Stimulated activated naive CD8-positive, alpha-beta T cell treated with anti-CD3 and anti-CD28 coated beads, Interleukin-15, Interleukin-2, amounts not matched to agents 100 U/mL and 50 U/mL, for 24 hours (primary cell): ENCODE measurements at regions not wholly inside any gene's neighbourhood (a gene's known extent, or its start where the extent isn't known, plus 50 kb on each side); places are given as distances from the start of the nearest gene placed in this dataset.

Source experiments
- ATAC-seq: fragments of 150-1000 bp; cut with Tn5 transposase; one replicate; pipeline ENCODE4 v1.10.0; 2021
- DNase-seq: peaks from one replicate; pipeline ENCODE4 v3.0.0; 2021

- ATAC-seq: no peak
- no peak for DNase-seq
Observed at GRCh38 chr20:58017231-58017969, 211.1 kb downstream of the ANKRD60 start.

DNA sequence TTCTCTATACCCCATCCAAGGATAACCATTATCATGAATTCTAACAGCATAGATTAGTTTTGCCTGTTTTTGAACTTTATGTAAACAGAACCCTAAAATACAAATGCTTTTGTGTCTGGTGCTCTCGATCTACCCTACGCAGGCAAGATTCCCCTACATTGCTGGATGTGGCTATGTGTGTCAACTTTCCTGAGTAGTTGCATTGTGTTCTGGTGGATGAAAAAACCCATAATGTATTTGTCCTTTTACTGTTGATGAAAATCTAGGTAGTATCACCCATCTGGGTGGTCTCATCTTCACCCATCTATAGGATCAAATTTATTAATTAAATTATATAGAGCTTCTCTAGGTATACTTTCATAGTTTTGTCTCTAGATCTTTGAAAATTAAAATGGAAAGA lies 211.7 kb downstream of the ANKRD60 start:
- no peak for DNase-seq
- ATAC-seq: no peak

DNA sequence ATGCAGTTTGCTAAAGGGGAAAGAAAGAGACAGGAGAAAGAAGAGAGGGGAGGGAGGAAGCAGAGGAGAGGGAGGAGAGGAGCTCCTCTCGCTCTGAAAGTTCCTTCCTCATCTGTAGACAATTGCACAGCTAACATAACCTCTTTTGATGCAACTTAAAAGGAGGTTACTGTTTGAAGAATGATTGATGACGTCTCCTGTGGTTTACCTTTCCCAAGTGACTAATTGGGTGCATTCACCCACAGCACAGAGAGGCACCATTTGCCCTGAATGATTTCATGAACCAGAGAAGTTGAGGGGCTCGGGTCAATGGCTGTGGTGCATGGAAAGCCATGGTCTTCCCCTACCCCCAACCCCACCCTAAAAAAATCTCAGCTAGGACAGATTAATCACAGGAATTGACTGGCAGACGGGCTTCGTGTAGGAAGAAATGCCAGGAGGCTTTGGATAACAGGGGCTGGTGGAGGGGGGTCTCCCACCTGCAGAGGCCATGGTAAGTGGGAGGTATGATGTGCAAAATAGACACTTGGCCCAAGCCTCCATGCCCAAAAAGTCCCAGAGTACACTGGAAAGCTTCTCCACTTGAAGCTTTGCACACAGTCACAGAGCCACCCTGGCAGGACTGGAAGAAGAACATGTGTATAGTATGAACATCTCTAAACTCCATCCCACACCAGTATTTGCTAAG lies 213.7 kb downstream of the ANKRD60 start:
- ATAC-seq: peak; percentile 84

DNA sequence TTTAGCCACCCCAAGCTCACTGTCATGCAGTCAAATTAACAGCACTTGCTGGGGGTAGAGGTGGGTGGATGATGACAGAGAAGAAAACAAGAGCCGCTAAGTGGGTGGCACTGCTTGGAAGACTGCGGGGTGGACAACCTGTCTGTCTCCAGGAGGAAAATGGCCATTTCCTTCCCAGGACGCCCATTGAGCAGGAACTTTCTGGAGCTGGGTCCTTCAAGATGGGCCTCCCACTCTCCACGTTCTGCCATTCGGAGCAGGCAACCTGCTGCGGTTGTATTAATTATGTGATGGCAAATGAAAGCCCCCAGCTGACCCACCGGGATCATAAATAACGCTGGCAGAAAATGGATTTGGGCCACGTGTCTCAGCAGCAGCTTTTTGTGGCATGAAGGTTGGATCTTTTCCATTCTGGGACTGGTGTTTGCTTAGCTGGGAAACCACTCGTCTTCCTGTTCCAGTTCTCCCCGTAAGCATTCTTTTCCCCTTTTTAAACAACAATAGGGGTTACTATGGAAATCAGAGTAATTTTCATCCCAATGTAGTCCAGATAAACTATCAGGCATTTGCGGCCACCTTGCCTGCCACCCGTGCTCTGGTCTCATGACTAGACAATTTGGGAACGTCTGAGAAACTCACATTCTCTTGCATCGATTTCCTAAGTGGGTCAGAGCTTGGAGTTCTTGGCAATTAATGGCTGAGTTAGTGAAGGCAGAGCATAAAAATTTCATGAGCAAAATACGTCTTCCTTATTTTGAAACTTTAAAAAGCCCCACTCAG lies 215.5 kb downstream of the ANKRD60 start:
- DNase-seq (no peak), ATAC-seq (no peak)

More for the DNA sequence above, 213.7 kb downstream of the ANKRD60 start:
- DNase-seq: no peak

GRCh38 chr20:58011947-58012610 lies 216.4 kb downstream of the ANKRD60 start:
- no peak for DNase-seq
- ATAC-seq: no peak

DNA sequence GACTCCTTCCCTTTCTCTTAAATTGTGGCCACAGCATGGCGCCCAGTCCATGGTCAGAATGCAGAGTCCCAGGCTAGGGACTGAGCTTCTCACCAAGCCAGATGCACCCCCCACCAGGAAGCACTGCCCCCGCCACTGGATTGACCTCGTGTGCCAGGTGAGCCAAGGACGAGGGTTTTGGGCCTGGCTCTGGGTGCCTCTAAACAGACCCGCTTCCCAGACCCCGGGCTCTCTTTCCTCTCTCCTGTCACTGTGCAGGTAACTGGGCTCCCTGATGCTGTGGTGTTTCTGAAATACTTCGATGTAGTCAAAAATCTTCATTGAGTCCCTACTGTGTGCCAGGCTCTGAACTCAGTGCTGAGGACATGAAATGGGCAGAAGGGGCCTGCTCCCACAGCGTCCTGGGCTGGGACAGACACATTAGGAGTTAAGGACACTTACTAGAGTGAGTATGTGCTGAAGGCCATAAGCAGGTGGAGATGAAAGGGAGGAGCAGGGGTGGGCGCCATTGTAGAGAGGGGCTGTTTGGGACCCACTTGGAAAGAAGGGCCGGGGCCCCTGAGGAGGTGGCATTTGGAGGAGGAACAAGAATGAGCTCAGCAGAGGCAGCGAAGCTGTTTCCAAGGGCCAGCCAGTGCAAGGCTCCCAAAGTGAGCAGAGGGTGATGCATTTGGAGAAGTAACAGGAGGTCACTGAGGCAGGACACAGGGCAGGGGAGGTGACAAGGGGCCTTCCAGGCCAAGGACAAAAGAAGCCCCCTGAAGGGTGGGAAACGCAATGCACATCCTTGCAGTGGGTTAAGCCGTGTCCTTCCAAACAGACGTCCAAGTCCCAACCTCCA lies 217.1 kb downstream of the ANKRD60 start:
- ATAC-seq: no peak
- DNase-seq: no peak

DNA sequence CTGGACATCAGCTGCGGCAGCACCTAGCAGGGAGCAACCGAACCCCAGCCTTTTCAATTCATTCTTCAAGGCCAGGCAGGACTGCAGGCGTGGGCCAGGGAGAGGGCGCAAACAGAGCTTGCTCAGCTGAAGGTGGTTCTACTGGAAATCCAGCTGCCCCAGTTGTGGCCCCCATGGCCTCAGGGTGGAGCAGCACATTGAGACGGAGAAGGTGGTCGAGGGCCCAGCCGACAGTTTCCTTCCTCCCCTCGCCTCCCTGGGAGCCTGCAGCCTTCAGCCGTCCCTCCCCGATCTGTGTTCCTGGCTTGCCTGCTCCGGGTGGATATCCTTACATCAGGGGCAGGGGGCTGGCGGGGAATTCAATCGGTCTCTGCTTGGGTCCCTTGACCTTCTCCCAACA lies 217.8 kb downstream of the ANKRD60 start:
- DNase-seq (no peak), ATAC-seq (no peak)

DNA sequence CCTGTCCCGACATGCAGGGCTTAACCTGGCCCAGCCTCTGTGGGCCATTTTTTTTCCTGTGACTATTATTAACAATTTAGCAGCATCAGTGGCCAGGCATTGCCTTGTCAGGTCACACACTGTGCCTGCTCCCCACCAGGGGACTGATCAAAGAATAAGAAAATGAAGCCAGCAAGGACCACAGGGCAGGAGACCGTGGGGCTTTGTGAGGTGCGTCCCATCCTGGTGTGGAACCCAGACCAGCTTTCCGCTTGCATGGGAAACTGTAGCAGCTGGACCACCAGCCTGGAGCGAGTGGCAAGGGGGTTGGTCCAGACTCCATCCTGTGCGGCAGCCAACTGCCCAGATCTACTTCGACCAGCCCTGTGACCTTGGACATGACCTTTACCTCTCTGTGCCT lies 218.3 kb downstream of the ANKRD60 start:
- ATAC-seq (no peak), DNase-seq (no peak)

DNA sequence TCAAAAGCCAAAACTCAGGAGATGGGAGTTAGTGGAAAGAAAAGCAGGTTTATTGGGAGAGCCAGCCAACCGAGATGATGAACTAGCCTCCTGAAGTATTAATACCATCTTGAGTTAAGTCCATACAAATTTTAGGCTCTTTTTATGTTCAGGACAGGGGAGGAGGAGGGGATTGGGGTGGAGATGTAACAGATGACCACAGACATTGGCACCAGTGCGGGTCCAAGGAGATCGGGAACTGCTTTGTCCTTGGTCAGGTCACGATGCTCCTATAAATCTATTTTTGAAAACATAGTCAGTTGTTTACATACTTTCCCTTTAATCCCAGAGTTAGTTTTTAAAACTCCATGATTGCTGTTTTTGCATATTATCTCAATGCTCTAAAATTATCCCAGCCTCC lies 219.6 kb downstream of the ANKRD60 start:
- ATAC-seq (no peak), DNase-seq (no peak)

DNA sequence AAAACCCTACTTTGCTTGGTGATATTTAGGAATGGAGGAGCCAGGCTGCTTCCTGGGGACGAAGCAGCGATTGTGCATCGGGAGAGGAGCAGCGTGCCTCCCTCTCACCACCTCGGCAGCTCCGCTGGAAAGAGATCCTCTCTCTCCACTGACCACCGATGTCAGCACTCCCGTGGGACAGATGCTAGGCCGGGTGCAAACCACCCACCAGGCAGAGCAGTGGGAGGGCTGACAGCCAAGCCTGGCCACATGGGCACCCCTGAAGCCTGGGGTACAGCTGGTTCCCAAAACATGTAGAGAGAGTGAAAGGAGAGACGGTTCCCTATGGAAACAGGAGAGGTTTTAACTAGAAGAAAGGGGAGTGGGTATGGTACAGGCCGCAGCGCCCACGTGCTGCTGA lies 220.0 kb downstream of the ANKRD60 start:
- no peak for DNase-seq
- ATAC-seq: no peak

GRCh38 chr20:58007947-58008346 lies 220.5 kb downstream of the ANKRD60 start:
- no peak for DNase-seq
- ATAC-seq: no peak

- ATAC-seq: no peak
- no peak for DNase-seq
Observed at GRCh38 chr20:58006346-58007316, 221.8 kb downstream of the ANKRD60 start.

- ATAC-seq: no peak
- no peak for DNase-seq
Observed at GRCh38 chr20:58005581-58006345, 222.7 kb downstream of the ANKRD60 start.

DNA sequence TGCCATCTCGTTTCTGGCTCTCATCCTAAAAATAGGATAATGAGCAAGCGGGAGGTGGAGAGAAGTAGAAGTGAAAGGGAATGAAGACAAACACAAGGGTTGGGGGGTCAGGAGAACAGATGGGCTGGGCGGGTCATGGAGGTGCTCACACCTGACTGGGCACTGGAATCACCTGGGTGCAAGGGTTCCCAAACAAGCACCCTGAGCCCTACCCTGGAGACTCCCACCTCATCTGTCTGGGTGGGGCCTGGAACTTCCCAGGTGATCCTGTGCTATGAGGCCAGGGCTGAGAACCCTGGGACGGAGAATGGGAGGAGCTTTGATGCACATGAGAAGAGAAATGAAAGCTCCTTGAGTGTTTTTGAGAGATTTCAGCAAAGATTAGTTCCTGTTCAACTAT lies 223.6 kb downstream of the ANKRD60 start:
- DNase-seq (no peak), ATAC-seq (no peak)

DNA sequence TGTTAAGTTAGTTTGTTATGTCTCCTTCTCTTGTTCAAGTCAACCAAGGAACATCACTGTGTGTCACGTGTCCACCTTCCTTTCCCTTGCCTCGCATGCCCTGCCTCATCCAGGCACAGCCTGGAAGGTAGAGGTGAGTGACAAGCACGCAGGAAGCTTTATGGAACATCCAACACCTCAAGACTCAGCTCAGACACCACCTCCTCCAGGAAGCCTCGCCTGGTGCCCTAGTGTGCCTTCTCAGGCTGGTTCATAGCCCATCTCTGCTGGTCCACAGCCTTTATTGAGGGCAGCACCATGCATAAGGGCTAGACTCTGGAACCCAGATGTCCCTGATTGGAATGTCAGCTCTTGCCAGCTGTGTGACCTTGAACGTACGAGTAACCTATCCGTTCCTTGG lies 224.3 kb downstream of the ANKRD60 start:
- DNase-seq (no peak), ATAC-seq (no peak)

- DNase-seq (no peak), ATAC-seq (no peak)
Observed at GRCh38 chr20:58003525-58003924, 224.9 kb downstream of the ANKRD60 start.

DNA sequence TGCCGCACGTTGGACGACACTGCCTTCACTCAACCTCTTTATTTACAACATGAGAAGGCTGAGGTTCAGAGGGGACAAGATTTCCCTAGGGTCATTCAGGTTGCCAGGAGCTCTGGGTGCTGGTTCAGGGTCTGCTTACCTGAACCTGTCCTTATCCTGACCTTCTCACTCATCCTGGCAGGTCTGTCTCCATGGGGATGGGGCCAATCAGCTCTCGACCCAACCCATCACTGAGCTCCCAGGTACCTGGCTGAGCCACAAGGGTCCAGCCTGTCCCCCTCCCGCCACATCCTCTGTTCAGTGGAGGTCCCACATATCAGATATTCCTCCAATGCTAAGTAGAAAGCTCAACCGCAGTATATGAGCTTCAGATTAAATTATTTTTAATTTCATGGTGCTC lies 225.6 kb downstream of the ANKRD60 start:
- no peak for ATAC-seq
- no peak for DNase-seq

DNA sequence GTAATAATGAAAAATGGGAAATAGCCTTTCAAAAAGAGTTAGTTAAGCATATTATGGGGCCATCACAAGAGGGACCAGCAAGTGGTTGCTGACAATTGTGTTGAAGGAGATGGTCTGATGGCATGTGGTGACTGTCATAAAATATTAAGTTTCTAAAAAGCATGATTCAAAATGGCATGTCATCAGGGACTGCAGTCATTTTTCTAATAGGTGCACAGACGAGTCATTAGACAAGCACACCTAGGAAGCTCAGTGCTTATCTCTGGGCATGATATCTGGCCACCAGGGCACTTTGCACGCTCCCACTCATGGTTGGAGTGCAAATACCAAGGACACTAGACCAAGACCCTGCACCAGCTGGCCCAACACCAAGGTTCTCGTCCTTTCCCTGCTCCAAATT lies 226.5 kb downstream of the ANKRD60 start:
- no peak for ATAC-seq
- DNase-seq: no peak

DNA sequence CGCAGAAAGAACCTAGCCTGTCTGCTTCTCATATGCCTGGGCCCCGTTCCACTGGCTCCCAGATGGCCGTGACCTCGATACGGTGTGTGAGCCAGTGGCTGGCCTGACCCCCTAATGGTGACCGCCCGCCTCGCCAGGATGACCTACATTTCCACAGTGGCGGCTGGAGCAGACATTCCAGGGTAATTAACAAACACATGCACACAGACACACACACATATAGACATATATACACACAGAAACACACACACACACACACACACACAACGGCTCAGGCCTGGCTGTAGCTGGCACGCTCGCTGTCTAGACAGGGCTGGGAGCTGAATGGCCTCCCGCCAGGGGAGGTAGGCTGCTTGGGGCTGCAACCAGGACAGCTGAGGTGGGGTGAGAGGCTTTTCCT lies 227.1 kb downstream of the ANKRD60 start:
- DNase-seq: no peak
- ATAC-seq: no peak

GRCh38 chr20:58000861-58001260 lies 227.6 kb downstream of the ANKRD60 start:
- DNase-seq (no peak), ATAC-seq (no peak)
